ENCODE measurements at regions not wholly inside any gene's neighbourhood (a gene's known extent, or its start where the extent isn't known, plus 50 kb on each side); places are given as distances from the start of the nearest gene placed in this dataset.
A peak's percentile ranks its signal among the peaks of the same experiment; 100 is the strongest.
"Not testable (repeated sequence)": the region's sequence is repeated elsewhere in the genome, so short reads cannot be mapped to it uniquely, and the experiment has no call there.

- no peak for DNase-seq (ENCODE audit: low spot score)
Observed at GRCh38 chr9:13443346-13444244, 164.1 kb upstream of the MPDZ start.

GRCh38 chr9:13439685-13440476 is 160.4 kb upstream of the MPDZ start:
- DNase-seq (ENCODE audit: low spot score): no peak

GRCh38 chr9:13437866-13438265 is 158.4 kb upstream of the MPDZ start:
- no peak for DNase-seq (ENCODE audit: low spot score)

GRCh38 chr9:13436591-13436990 is 157.1 kb upstream of the MPDZ start:
- DNase-seq (ENCODE audit: low spot score): no peak

GRCh38 chr9:13433453-13433852 is 154.0 kb upstream of the MPDZ start:
- DNase-seq (ENCODE audit: low spot score): not testable (repeated sequence)

GRCh38 chr9:13432904-13433303 is 153.4 kb upstream of the MPDZ start:
- no peak for DNase-seq (ENCODE audit: low spot score)

- DNase-seq (ENCODE audit: low spot score): no peak
Observed at GRCh38 chr9:13431692-13432091, 152.2 kb upstream of the MPDZ start.

- no peak for DNase-seq (ENCODE audit: low spot score)
Observed at GRCh38 chr9:13431222-13431536, 151.7 kb upstream of the MPDZ start.

GRCh38 chr9:13430368-13431221 is 151.1 kb upstream of the MPDZ start:
- no peak for DNase-seq (ENCODE audit: low spot score)

GRCh38 chr9:13429301-13430190 is 150.1 kb upstream of the MPDZ start:
- DNase-seq (ENCODE audit: low spot score): no peak

GRCh38 chr9:13428766-13429165 is 149.3 kb upstream of the MPDZ start:
- no peak for DNase-seq (ENCODE audit: low spot score)

GRCh38 chr9:13427587-13427986 is 148.1 kb upstream of the MPDZ start:
- peak; percentile 22 for DNase-seq (ENCODE audit: low spot score)

GRCh38 chr9:13426606-13427005 is 147.1 kb upstream of the MPDZ start:
- DNase-seq (ENCODE audit: low spot score): no peak

GRCh38 chr9:13424872-13425271 is 145.4 kb upstream of the MPDZ start:
- no peak for DNase-seq (ENCODE audit: low spot score)

GRCh38 chr9:13424204-13424603 is 144.7 kb upstream of the MPDZ start:
- no peak for DNase-seq (ENCODE audit: low spot score)

GRCh38 chr9:13414349-13414748 is 134.9 kb upstream of the MPDZ start:
- no peak for DNase-seq (ENCODE audit: low spot score)

GRCh38 chr9:13412331-13412730 is 132.8 kb upstream of the MPDZ start:
- no peak for DNase-seq (ENCODE audit: low spot score)

- no peak for DNase-seq (ENCODE audit: low spot score)
Observed at GRCh38 chr9:13411791-13412190, 132.3 kb upstream of the MPDZ start.

- DNase-seq (ENCODE audit: low spot score): no peak
Observed at GRCh38 chr9:13410566-13411031, 131.1 kb upstream of the MPDZ start.

GRCh38 chr9:13397661-13398060 is 118.2 kb upstream of the MPDZ start:
- no peak for DNase-seq (ENCODE audit: low spot score)

- no peak for DNase-seq (ENCODE audit: low spot score)
Observed at GRCh38 chr9:13397220-13397619, 117.7 kb upstream of the MPDZ start.
